Amniotic stem cell (primary cell): ENCODE measurements at regions not wholly inside any gene's neighbourhood (a gene's known extent, or its start where the extent isn't known, plus 50 kb on each side); places are given as distances from the start of the nearest gene placed in this dataset.
"Not testable (repeated sequence)": the region's sequence is repeated elsewhere in the genome, so short reads cannot be mapped to it uniquely, and the experiment has no call there.

Experiments used
- DNase-seq: peaks from one replicate; lab custom pipeline; 2025; lab: John Stamatoyannopoulos, UW

DNA sequence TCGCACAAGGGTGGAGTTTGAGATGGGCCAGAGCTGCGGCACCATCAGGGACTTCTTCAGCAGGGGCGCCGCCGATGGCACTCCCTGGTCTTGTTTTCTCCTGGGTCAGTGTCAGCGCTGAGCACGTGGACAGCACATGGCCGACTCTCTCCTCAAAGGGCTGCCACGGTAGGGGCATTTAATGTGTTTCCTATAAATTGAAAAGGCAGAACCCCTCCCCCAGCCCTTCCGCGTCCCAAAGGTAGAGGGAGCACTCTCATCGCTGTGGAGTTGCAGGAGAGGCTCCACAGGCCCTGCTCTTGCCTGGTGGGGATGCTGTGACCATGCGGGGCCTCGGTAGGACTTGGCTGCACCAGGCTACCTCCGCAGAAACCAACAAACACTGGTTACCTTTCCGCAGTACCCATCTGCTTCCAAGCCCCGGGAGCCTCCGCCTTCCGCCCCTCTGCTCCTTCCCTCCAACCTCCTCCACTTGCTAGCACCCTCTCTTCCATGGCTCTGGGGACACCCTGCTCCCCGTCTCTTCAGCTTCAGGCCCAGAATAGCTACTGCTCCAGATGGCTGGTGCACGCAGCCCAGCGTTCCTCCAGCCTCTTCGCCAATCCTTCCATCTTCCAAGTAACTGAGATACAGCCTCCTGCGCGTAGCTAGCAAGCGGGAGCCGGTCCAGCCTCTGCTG, 166.3 kb upstream of the ADCY1 start:
- DNase-seq: no peak

DNA sequence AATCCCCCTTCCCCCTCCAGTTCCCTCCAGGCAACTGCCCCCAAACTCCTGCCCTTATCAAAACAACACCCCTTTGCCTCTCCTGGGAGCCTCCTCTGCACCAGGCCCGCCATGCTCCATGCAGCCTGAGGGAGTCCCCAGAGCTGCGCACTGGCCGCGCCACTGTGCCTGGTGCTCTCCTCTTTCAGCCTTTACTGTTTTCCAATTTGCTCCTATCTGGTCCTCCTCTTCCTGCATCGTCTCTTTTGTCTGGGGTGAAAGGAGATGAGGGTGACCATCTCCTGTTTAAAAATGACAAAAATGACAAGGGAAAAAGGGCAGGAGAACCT, 165.8 kb upstream of the ADCY1 start:
- DNase-seq: no peak

DNA sequence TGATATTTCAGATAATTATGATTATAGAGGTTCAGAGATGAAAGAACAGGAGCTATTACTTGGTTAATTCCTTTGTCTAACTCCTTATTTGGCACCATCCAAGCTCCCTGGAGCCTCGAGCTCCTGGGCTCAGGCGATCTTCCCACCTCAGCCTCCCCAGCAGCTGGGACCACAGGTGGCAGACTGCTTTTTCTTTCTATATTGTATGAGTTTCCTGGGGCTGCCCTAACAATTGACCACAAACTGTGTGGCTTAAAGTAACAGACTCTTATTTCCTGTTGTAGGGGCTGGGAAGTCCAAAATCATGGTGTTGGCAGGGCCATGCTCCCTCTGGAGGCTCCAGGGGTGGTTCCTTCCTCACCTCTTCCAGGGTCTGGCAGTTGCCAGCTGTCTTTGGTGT, 163.3 kb upstream of the ADCY1 start:
- no peak for DNase-seq

DNA sequence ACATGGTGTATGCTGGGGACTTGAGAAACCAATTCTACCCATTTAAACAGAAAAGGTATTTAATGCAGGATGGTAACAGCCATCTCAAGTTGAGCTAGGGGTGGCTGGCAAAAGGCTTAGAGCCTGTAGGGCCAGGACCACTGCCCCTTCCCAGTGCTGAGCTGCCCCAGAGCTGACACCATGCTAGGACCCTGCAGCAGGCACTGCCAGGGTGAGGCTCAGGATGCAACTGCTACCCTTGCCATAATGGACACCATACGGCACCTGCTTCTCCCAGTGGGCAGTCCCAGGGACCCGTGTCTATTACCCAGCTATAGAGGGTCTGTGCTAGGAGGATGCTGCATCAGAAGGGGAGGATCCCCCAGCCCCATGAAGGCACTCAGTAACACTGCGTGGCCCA, 160.7 kb upstream of the ADCY1 start:
- no peak for DNase-seq

DNA sequence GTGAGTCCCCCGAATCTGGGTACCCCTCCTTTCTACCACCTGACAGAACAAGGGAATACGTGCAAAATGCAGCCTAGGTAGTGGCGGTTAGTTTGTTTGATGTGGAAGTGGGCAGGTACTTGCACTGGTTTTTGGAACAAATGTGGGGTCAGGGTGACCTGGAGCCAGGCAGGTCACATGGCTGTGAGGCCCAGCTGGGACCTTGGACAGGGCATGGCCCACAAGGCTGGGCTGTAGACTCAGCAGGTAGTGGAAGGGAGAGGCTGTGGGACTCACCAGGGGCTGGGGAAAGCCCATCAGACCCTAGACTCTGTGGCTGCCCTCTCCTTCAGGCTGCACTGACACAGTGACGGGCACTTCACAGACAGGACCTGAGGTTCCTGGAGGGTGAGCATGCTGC, 159.9 kb upstream of the ADCY1 start:
- no peak for DNase-seq

DNA sequence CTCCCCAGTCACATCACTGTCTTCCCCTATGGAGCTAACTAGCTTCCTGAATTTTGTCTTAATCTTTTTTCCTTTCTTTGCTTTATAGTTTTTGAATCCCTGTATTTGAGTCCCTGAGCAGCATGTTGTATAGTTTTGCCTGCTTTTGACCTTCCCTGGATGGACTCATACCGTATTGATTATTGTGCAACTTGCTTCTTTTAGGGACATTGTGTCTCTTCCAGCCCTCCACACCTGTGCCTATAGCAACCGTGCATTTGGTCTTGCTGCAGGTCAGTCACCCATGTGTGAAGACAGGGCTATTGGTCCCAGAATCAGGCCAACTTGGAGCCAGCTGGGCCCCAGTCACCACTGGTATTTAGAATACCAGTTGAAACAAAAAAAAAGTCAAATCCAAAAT, 158.9 kb upstream of the ADCY1 start:
- no peak for DNase-seq

DNA sequence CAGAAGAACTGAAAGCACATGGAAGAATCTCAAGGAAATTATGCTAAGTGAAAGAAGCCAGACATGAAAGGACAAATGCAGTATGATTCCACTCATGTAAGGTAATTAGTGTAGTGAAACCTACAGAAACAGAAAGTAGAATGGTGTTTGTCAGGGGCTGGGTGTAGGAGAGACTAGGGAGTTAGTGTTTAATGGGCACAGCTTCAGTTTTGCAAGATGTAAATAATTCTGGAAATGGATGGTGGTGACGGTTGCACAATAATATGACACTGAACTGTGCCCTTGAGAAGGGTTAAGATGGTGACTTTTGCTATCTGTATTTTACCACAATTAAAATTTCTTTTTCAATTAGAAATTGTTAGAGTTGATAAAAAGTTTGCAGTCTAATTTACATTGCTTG, 157.3 kb upstream of the ADCY1 start:
- DNase-seq: no peak

DNA sequence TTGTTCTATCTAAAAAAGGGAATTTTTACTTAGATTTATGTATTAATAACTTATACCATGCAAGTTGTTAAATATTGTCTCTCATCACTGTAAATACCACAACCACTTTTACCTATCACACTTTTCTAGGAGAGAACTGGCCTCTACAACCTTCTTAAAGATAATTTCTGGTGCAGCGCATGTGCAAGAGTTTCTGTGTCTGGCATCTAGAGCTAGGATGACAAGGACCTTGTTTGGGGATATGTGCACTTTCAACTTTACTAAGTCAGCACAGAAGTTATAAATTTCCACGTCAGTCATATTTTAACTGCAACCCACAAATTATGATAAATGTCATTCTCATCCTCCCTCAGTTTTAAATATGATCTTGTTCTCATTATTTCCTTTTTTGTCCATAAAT, 156.9 kb upstream of the ADCY1 start:
- DNase-seq: no peak

DNA sequence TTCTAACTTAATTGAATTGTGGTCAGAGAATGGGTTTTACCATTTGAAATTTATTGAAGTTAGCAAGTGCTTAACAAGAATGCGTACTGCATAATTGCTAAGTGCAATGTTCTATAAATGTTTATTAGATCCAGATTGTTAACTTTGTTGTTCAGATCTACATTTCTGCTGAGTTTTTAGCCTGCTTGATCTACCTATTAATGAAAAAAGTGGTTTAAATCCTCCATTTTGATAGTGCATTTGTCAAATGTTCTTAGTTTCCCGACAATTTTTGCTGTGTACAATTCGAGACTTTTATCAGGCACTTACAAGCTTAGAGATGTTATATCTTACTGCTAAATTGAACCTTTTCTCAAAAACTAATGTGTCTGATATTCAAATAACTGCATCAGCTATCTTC, 156.4 kb upstream of the ADCY1 start:
- no peak for DNase-seq

DNA sequence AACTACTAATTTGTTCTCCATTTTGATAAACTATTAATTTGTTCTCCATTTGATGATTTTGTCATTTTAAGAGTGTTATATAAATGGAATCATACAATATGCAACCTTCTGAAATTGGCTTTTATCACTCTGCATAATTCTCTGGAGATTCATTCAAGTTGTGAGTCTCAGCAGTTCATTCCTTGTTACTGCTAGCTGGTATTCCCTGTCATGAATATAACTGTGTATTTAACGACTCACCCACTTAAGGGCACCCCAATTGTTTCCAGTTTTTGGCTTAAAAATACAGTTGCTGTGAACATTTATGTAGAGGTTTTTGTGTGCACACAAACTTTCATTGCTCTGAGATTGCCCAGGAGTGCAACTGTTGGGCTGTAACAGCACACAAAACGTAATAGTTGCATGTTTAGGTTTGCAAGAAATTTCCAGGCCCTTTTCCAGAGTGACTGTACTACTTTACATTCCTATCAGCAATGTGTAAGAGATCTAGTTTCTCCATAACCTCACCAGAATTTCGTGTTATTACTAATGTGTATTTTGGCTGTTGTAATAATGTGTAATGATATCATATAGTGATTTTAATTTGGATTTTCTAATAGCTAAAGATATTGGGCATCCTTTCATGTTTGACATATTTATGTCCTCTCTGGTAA, 153.2 kb upstream of the ADCY1 start:
- no peak for DNase-seq

DNA sequence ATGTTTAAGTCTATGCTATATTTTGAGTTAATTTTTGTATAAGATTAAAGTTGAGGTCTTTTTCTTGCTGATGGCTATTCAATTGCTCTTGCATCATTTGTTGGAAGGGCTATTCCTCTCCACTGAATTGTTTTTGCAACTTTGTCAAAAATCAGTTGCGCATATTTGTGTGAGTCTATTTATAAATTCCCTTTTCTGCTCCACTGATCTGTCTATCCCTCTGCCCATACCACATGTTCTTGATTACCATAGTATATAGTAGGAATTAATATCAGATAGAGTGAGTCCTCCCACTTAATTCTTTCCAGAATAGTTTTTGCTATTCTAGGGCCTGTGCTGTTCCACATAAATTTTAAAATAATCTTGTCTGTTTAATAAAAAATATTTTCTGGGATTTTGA, 152.4 kb upstream of the ADCY1 start:
- DNase-seq: no peak

DNA sequence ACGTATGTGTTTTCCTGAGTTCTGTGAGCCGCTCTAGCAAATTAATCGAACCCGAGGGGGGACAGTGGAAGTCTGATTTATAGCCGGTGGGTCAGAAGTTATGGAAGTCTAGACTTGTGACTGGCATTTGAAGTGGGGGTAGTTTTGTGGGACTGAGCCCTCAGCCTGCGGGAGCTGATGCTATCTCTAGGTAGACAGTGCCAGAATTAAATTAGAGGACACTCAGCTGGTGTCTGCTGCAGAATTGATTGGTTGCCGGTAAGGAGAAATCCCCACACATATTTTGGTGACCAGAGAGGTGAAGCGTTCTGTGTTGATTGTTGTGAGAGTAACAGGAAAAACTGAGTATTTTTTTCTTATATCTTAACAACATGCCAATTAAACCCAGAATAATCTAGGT, 143.8 kb upstream of the ADCY1 start:
- no peak for DNase-seq

DNA sequence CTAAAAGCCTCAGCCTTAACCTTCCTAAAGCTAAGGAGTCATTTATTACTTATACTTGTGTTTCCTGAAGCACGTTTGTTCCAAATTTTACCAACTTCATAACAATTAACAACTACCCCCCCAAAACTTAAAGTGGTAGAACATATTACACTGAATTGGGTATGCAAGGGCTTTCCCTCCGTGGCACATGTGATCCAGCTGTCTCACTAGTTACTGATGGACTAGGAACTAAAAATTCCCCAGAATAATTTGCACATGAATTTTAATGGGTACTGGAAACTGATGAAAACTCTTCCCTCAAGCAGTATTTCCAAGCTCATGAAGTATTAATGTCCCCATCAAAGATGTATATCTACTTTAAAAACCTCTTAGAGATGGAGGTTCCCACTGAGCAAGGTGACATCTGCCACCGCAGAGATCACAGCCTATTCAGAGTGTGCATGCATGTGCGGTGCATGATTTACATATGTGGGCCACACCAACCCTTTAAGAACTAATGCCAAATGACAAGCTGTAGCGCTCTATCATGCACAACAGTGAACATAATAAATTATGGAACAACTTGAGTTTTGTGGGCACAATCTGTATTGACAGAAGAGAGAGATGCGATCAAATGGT, 139.9 kb upstream of the ADCY1 start:
- DNase-seq: no peak

DNA sequence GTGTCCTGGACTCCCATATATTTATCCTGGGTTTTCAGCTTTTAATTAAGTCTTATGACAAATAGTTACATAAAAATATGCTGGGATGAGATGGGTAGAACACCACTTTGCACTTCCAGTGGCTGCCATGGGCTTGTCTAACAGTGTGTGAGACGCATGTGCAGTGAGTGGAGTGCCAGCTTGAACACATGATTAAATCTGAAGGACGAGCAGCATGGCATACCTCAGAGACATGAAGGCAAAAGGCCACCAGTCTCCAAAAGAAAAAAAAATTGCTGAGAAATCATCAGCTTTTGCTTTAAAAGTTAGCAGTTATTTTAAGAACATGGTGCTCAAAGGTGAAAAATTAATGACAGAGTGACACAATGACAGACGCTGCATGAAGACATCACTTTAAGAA, 139.0 kb upstream of the ADCY1 start:
- no peak for DNase-seq

DNA sequence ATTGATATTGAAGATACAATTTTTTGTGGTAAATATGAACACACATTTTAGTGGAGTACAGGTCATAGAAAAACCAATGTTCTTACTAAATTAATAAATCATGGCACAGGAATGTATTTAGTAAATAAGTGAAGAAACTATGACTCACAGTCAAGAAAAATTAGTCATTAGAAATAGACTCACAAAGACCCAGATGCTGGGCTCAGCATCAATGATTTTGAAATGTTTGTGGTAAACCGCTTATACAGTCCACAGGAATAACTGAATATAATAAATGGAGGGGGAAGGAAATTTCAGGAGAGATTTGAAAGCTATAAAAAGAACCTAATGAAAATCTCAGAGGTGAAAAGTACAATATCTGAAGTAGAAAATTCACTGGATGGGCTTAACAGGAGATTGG, 138.3 kb upstream of the ADCY1 start:
- DNase-seq: no peak

DNA sequence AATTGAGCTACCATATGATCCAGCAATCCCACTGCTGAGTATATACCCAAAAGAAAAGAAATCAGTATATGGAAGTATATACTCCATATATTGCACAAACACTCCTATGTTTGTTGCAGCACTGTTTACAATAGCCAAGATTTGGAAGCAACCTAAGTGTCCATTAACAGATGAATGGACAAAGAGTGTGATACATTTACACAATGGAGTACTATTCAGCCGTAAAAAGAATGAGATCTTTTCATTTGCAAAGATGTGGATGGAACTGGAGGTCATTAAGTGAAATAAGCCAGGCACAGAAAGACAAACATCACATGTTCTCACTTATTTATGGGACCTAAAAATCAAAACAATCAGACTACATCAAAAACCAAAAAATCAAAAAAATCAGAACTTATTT, 133.4 kb upstream of the ADCY1 start:
- not testable (repeated sequence) for DNase-seq

DNA sequence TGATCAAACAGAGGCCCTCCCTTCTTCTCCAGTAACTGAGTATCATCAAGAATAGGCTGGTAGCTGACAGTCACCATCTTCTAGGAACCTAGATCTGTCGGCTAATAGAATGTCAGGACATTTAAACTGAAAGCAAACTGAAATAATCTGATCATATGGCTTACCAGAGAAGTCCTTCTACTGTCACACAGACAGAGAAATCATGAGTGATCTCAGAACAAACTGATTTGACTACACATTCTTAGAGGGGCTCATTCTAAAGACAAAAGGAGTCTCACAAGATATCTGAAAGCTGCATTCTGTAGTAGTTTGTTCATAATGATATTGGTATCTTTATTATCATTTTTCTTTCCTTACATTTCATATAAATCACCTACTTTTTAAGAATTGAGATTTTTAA, 130.9 kb upstream of the ADCY1 start:
- no peak for DNase-seq

DNA sequence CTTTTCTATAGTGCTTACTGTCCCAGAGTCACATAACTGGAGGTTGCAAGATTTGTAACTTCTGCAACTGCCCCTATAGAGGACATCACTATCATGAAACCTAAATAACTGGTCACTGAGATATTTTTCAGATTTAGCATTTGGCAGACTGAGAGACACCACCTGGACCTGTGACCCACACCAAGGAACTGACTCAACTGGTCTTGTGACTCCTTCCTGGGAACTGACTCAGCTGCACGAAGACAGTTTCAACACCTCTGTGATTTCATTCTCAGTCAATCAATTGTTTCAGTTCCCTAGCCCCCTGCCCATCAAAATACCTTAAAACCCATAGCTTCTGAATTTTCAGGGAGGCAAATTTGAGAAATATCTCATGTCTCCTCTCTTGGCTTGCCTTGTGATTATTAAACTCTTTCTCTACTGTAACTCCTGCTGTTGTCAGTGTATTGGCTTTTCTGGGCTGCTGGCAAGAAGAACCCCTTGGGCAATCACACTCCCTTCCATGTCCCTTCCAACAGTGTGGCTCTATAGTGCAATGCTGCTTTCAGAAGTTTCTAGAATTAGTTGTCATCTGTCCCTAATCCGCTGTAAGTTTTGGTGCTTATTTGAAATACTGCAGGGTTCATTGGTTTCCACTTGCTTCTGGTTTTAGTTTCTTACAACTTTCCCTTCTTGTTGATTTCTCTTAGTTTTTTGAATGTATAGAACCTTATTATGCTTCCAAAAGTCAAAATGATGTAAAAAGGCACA, 127.8 kb upstream of the ADCY1 start:
- DNase-seq: no peak

DNA sequence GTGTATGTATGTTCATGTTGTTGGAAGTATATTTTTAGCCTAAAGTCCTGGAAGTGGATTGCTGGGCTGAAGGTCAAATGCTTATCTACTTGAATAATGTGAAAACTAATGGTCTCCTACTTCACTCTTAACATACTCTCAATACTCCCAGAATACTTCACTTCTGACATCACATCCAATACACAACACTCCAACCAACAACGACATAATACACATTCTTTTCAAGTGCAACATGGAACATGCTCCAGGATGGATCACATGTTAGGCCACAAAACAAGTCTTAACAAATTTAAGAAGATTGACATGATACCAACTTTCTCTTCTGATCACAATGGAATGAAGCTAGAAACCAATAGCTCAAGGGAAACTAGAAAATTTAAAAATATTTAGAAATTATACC, 126.9 kb upstream of the ADCY1 start:
- no peak for DNase-seq

DNA sequence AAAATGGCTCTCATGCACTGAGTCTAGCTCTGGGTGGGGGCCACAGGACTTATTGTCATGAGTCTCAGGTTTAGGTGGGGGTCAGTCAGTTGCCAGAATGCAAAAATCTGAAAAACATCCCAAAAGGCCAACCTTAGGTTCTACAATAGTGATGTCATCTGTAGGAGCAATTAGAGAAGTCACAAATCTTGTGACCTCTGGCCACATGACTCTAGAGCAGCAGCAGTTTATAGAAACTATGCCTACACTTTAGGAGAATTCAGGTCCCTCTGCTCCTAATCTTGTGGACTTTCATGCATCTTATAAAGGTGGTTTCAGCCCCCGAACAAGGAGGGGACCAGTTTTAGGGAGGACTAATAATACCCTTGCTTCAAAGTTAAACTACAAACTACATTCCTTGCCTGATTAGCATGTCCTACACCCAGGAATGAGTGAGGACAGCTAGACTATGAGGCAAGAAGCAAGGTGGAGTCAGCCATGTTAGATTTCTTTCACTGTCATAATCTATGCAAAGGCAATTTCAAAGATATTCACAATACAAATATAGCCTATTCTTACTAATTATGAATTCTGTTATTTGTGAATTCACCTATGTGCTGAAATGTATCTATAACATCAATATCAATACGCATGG, 123.5 kb upstream of the ADCY1 start:
- no peak for DNase-seq

DNA sequence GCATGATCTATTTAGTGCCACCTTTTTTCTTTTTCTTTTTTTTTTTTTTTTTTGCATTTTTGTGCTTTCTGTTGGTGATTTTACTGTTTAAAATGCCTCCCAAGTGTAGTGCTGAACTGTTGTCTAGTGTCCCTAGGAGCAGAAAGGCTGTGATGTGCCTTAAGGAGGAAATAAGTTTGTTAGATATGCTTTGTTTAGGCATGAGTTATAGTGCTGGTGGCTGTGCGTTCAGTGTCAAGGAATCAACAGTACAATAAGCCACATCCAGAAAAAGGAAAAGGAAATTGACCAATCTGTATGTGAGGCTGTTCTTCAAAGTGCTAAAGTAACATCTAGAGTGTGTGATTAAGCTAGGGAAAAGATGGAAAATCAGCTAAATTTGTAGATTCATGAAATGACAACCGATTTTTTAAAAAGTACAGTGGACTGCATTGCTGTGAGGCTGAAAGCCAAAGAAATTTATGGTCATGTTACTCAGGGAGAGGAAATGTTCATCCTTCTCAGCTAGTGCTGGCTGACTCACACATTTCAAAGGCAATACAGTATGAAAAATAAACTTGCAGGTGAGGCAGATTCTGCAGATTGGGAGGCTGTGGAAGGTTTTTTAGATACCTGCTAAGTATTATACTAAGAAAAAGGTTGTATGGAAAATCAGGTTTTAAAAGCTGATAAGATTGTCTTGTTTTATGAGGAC, 122.7 kb upstream of the ADCY1 start:
- no peak for DNase-seq

DNA sequence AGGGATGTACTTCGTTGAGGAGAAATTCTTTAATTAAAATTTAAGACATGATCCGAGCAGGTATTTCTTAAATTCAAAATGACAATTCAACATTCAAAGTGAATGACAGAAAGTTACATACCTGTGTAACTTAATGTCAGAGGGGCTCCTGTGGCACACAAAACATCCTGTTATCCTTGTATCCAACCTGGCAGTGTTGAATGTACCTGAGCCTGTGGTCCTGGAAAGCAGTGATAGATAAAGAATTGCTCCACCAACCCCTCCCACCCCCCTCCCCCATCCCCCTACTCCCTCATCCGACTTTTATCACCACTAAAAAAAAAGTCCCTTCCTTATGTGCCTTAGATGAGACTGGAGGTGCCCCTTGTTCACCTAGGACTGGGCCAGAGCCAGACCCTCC, 119.4 kb upstream of the ADCY1 start:
- DNase-seq: no peak
